NCI-H2196 treated with DMSO at 0.1 percent for 48 hours (cell line): ENCODE measurements at regions not wholly inside any gene's neighbourhood (a gene's known extent, or its start where the extent isn't known, plus 50 kb on each side); places are given as distances from the start of the nearest gene placed in this dataset.

Source experiments
- DNase-seq: peaks from one replicate; lab custom pipeline; 2025; ENCODE audit not compliant: unreplicated experiment; lab: John Stamatoyannopoulos, UW

- no peak for DNase-seq
Observed at GRCh38 chr11:133697603-133698180, 147.6 kb downstream of the SPATA19 start.

DNA sequence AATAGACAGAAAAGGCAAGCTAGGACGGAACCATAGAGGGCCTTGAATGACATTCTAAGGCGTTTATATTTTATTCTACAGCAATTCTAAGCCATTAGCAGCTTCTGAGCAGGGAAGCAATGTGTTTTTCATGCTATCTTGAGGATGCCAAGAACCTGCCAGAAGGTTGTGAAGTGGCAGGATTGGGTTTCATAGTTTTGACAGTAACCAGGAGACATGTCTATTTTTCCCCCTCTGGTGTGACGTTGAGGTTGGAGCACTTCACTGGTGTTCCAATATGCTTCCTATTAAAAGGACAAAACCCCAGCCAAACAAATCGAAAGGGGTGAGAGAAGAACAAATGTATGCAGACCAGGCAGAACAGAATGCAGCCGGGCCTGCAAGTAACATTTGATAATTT is 148.2 kb downstream of the SPATA19 start:
- DNase-seq: no peak

DNA sequence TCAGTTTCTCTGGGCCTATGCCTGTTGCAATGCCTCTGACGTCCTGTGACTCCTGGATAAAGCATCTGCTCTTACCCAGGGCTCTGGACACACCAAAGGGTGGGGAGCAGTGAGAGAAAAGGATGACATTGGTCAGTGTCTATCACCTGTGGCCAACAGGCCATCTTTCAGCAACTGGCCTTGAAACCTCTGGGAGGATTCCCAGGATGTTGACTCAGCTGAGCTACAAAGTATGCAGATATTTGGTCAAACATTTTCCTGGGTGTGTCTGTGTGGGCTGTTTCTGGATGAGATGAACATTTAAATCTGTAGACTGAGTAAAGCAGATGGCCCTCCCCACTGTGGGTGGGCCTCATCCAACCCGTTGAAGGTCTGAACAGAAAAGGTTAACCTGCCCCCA is 149.9 kb downstream of the SPATA19 start:
- no peak for DNase-seq

DNA sequence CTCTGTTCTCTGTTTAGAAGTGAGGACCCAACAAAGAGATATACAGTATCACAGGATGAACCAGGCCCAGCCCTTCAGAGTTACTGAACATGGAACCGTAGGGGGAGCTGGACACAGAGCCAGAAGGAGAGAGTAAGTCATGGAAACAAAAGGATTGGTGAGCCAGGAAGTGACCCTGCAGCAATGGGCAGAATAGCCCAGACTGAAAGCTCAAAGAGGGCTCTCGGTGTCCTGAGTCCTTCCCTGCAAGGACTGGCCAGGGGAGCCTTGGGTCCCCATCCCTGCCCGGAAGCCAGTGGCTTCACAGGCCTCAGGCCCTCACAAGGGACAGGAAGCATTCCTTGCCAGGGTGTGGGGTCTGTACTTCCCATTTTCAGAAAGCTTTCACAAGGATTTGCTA is 150.6 kb downstream of the SPATA19 start:
- DNase-seq: no peak

DNA sequence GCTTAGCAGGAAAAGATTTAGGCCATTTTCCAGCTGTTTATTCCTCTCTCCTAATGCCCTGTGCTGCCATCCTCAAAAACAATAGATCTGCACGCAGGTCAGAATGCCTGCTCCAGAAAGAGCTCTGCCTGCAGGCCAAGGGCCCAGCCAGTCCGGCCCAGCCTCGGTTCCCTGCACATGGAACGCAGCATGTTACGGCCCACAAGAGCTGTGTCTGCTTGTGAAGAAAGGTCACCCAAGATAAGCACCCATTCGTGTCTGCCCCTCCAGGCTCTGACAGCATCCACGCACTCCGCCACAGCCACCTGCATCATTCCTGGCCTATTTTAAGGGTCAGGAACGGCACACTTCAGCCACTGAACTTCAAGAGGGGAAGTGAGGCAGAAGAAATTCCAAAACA is 152.2 kb downstream of the SPATA19 start:
- DNase-seq: no peak

GRCh38 chr11:133692126-133692934 is 153.0 kb downstream of the SPATA19 start:
- DNase-seq: no peak

GRCh38 chr11:133687781-133688180 is 155.5 kb upstream of the OPCML start:
- no peak for DNase-seq

DNA sequence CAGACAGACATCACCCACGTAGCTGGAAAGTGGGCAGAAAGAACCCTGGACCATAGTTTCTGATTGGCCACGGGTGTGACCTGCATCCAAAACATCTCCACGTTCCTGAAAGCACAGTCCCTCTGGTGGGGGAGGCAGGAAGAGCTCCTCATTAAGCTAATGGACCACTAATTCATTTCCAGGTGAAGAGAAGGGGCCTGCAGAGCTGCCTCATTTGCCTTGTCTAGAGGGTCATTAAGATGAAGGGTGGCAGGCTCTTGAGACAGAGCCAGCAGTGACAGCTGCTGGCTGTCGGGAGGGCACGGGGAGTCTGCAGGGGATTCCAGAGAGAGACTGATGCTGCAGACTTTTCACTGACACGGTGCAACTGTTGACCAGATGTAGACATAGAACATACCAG is 149.6 kb upstream of the OPCML start:
- no peak for DNase-seq

- DNase-seq: no peak
Observed at GRCh38 chr11:133679896-133680295, 147.6 kb upstream of the OPCML start.

GRCh38 chr11:133678191-133678590 is 145.9 kb upstream of the OPCML start:
- DNase-seq: no peak

GRCh38 chr11:133677387-133677786 is 145.1 kb upstream of the OPCML start:
- DNase-seq: no peak

GRCh38 chr11:133676265-133676664 is 144.0 kb upstream of the OPCML start:
- DNase-seq: no peak

DNA sequence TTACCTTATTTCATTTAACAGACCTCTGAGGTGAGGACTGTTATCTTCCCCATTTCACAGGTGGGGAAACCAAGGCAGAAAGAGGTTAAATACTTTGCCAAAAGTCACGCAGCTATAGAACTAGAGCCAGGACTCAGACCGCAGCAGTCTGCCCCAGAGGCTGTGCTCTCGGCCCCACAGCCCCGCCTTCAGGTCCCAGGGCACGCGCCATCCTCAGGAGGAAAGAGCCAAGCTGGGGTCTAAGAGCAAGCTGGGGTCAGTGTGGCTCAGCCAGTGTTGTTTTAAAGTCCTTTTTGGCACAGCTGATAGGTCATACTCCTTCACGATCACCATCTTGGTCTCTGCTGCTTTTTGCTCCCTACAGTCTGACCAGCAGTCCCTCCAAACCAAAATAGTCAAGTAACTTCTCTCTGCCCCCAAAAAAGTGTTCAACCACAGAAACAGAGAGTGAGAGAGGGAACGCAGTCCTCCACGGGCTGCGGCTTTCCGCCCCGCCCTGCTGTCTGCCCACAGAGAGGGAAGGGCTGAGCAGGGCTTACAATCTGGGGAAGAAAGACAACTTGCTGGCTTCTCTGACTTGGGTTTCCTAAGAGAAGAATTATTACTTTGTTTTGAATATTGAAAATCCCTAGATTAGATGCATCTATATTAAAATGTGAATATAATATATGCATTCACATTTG is 137.2 kb upstream of the OPCML start:
- DNase-seq: no peak

GRCh38 chr11:133663135-133663985 is 131.1 kb upstream of the OPCML start:
- no peak for DNase-seq

DNA sequence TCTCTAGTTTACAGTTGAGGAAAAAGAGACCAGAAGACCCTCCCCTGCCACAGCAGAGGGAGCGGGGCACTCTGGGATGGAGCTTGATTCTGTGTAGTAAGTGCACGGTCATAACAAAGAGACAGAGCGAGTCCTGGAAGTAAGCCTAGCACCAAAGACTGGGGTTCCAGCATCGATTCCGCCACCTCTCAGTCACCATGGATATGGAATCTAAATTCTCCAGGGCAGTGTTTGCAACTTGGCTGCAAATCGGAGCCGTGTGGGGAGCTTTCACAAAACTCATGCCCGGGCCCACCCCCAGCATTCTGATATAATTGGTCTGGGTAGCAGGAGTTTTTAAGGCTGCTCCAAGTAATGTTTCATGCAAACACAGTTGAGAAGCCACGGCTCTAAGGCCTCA is 129.5 kb upstream of the OPCML start:
- no peak for DNase-seq

DNA sequence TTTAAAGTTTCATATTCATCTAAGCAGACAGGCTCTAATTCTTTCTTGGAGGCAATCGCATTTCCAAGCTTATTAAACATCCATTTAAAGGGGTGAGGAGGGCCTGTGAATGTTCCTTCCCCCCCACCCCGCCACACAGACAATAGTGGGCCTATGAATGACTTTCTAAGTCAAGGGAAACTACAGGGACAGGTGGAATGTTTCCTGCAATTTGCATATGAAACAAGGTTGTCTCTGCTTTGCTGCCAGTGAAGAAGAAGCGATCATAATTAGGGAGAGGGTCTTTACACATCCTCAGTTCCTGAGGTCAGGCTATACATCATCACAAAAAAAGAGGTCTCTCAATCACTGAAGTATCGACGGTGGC is 127.9 kb upstream of the OPCML start:
- DNase-seq: no peak

DNA sequence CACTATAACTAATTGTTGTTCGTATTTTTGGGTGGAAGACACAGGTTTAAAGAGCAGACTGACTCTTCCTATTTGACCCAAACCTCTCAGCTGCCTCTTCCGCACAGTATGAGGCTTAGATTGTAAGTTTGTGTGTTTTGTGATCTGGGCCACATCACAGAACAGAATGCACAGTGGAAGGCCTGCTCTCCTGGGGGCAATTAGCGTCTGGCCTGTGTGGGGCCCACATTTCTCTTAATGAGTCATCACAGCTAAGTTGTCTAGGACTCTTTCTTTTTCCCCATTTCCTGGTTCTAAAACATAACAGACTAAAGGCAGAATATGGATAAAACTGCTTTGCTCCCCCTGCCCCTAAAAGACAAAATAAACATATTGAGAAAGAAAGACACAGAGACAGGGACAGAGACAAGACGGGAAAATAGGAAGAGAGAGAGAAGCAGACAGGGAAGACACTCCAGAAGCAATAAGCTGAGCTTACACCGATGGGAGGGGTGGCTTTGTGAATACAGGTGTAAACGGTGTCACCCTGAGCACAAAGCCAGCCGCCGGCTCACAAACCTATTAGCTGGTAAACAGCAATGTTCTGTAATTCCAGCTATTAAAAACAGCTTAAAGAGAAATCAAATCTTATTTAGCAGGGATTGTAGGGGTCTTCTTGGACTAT is 127.4 kb upstream of the OPCML start:
- no peak for DNase-seq

GRCh38 chr11:133657054-133657453 is 124.8 kb upstream of the OPCML start:
- no peak for DNase-seq

GRCh38 chr11:133656082-133656635 is 123.9 kb upstream of the OPCML start:
- no peak for DNase-seq

DNA sequence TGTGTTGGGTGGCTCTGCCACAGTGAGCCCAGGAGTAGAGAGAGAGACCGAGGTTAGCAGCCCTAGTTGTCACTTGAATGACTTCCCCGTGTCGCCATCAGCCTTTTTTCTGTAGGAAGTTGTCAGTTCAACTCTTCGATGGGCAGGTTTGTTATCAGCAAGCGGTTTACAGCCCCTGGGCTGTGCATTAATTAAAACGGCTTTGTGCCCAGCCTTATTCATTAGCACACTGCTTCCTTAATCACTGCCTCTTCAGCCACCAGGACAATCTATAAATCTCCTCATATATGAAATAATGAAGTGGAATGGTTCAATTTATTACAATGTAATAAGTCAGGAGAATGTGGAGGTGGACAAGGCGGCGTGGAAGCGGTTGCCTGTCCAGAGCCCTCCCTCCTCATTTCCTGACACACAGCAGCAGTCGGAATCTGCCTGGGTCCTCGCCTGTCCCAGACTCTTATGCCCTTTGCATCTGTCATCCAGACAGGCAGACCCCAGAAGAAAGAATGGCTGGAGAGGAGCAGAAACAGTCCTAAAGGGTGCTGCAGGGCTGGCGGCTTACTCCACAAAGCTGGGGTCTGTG is 122.4 kb upstream of the OPCML start:
- DNase-seq: no peak
